ENCODE measurements at regions not wholly inside any gene's neighbourhood (a gene's known extent, or its start where the extent isn't known, plus 50 kb on each side); places are given as distances from the start of the nearest gene placed in this dataset.

DNA sequence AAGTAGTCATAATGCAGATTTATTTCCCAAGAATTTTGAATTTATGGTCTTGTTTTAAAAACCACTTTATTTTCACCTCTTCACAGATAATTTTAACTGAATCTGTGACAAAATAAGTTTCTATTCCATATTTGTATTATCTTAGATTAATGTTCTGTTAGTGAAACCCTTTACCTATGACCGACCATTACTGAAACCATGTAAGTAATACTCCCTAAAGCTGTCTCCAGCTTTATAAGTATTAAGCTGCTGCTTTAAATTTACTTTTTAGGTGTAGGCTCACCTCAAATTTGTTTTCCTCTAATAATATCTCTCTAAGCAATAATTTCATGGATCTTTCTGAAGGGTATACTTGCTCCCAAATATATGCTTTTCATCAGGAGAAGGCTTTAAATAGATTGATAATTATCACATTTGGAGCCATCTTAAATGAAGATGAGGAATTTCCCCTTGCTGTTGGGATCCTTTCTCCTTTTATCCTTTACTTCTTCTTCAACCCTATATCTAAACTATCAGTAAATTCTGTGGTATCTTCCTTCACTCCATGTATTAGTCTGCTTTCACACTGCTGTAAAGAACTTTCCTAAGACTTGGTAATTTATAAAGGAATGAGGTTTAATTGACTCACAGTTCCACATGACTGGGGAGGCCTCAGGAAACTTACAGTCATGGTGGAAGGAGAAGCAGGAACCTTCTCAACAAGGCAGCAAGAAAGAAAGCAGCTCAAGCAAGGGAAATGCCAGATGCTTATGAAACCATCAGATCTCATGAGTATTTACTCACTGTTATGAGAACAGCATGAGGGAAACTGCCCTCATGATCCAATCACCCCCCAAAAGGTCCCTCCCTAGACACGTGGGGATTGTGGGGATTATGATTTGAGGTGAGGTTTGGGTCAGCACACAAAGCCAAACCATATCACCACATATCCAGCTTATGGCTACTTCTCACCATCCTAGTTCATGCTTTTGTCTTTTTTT, 92.3 kb upstream of the P2RY1 start:
- H4K20me1 ChIP-seq (ENCODE audit: insufficient read depth, low read length): no peaks in the 10 kb centered on the region
- no peak for DNase-seq (ENCODE audit: insufficient read length, low spot score, missing footprints)

DNA sequence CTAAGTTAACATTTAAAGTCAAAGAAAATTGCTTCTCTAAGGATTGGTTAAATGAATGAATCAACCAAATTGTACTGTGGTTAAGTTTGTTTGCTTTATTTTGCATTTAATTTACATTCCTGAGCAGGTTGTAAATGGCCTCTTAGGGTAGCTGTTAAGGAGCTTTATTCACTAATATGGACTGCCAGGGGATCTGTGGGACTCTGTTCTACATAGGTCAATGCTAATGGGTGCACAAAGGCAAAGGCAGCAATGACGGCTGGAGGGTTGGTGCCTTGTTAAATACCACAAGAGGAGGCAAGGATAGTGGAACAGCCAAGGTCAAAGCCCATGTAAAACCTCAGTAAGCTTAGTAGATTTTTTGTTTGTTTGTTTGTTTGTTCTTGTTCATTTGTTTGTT, 89.3 kb upstream of the P2RY1 start:
- TF ChIP-seq, protein P1, sequence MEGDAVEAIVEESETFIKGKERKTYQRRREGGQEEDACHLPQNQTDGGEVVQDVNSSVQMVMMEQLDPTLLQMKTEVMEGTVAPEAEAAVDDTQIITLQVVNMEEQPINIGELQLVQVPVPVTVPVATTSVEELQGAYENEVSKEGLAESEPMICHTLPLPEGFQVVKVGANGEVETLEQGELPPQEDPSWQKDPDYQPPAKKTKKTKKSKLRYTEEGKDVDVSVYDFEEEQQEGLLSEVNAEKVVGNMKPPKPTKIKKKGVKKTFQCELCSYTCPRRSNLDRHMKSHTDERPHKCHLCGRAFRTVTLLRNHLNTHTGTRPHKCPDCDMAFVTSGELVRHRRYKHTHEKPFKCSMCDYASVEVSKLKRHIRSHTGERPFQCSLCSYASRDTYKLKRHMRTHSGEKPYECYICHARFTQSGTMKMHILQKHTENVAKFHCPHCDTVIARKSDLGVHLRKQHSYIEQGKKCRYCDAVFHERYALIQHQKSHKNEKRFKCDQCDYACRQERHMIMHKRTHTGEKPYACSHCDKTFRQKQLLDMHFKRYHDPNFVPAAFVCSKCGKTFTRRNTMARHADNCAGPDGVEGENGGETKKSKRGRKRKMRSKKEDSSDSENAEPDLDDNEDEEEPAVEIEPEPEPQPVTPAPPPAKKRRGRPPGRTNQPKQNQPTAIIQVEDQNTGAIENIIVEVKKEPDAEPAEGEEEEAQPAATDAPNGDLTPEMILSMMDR (IDR thresholded peaks at IDR 0.05; ENCODE audit: extremely low read depth, low read depth, low read length): no peak
- H3K79me2 ChIP-seq (ENCODE audit: insufficient read depth, low read length): no peaks in the 10 kb centered on the region
- H3K4me2 ChIP-seq (ENCODE audit: insufficient read depth, low read length): no peak overlapping the region
- no peaks in the 10 kb centered on the region for H3K36me3 ChIP-seq (ENCODE audit: insufficient read depth, low read length)
- H3K9me3 ChIP-seq (ENCODE audit: low read depth, low read length): no peaks in the 10 kb centered on the region
- no peak overlapping the region for H2AFZ ChIP-seq (ENCODE audit: low read length)
- no peak overlapping the region for H3K4me3 ChIP-seq (ENCODE audit: insufficient read depth, low read length)
- no peaks in the 10 kb centered on the region for H3K27me3 ChIP-seq (ENCODE audit: insufficient read depth, low read length)
- no peaks in the 10 kb centered on the region for H3K4me1 ChIP-seq (ENCODE audit: insufficient read depth, low read length)
- no peaks in the 10 kb centered on the region for H4K20me1 ChIP-seq (ENCODE audit: insufficient read depth, low read length)
- no peak for DNase-seq (ENCODE audit: insufficient read length, low spot score, missing footprints)
- no peak overlapping the region for H3K27ac ChIP-seq (ENCODE audit: low read depth, low read length)

More for the DNA sequence above, 92.3 kb upstream of the P2RY1 start:
- Histone ChIP-seq H3K4me2 (ENCODE audit: insufficient read depth, low read length) (no peak overlapping the region), H3K4me3 (ENCODE audit: insufficient read depth, low read length) (no peak overlapping the region), H3K27me3 (ENCODE audit: insufficient read depth, low read length) (no peaks in the 10 kb centered on the region), H2AFZ (ENCODE audit: low read length) (no peak overlapping the region), H3K9me3 (ENCODE audit: low read depth, low read length) (no peaks in the 10 kb centered on the region), H3K79me2 (ENCODE audit: insufficient read depth, low read length) (no peaks in the 10 kb centered on the region), H3K27ac (ENCODE audit: low read depth, low read length) (no peak overlapping the region), H3K4me1 (ENCODE audit: insufficient read depth, low read length) (no peaks in the 10 kb centered on the region), H3K36me3 (ENCODE audit: insufficient read depth, low read length) (no peaks in the 10 kb centered on the region)
- TF ChIP-seq, protein P1 (IDR thresholded peaks at IDR 0.05; ENCODE audit: extremely low read depth, low read depth, low read length): no peak

DNA sequence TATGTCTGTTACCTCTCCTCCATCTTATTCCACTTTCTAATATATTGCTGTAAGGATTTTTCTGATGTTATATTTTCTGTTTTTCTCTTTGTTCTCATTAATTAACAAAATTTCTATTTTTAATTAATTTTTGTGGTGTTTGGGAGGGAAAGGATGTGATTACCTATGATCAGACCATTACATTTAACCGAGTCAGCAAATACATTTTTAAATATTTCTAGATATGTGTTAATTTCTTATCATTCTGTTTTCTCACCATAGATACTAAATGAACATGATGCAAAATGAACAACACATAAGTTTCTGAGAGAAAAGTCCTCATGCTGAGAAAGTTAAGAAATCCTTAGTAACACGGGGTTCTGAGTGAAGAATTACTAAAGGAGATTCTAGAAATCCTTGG, 80.6 kb upstream of the P2RY1 start:
- H3K27me3 ChIP-seq (ENCODE audit: insufficient read depth, low read length): no peaks in the 10 kb centered on the region
- no peaks in the 10 kb centered on the region for H3K79me2 ChIP-seq (ENCODE audit: insufficient read depth, low read length)
- TF ChIP-seq, protein P1 (IDR thresholded peaks at IDR 0.05; ENCODE audit: extremely low read depth, low read depth, low read length): no peak

DNA sequence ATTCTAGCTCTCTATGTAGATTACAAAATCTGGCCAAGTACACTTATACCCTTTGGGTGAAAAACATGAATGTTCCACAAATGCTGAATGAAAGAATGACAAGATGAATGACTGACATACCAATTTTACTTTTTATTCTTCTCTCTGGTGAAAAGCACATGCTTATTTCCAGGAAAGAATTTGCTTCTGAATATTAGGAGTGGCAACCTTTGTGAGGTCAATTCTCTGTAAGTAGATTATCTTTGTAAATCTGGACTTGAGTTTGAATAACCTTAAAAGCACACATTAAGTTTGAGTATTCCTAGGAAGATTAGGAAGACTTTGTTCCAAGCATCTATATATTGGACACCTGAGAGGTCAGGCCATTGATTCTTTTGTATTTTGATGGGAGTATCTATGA, 78.1 kb upstream of the P2RY1 start:
- H3K4me3 ChIP-seq (ENCODE audit: insufficient read depth, low read length): no peak overlapping the region
- no peak overlapping the region for H3K4me2 ChIP-seq (ENCODE audit: insufficient read depth, low read length)
- no peak for DNase-seq (ENCODE audit: insufficient read length, low spot score, missing footprints)
- H3K79me2 ChIP-seq (ENCODE audit: insufficient read depth, low read length): no peaks in the 10 kb centered on the region
- H3K36me3 ChIP-seq (ENCODE audit: insufficient read depth, low read length): no peaks in the 10 kb centered on the region
- H2AFZ ChIP-seq (ENCODE audit: low read length): no peak overlapping the region
- TF ChIP-seq, protein P1 (IDR thresholded peaks at IDR 0.05; ENCODE audit: extremely low read depth, low read depth, low read length): no peak
- H3K27me3 ChIP-seq (ENCODE audit: insufficient read depth, low read length): no peaks in the 10 kb centered on the region
- H3K4me1 ChIP-seq (ENCODE audit: insufficient read depth, low read length): no peaks in the 10 kb centered on the region
- H3K27ac ChIP-seq (ENCODE audit: low read depth, low read length): no peak overlapping the region
- H3K9me3 ChIP-seq (ENCODE audit: low read depth, low read length): no peaks in the 10 kb centered on the region
- no peaks in the 10 kb centered on the region for H4K20me1 ChIP-seq (ENCODE audit: insufficient read depth, low read length)

More for the DNA sequence above, 80.6 kb upstream of the P2RY1 start:
- no peaks in the 10 kb centered on the region for H3K9me3 ChIP-seq (ENCODE audit: low read depth, low read length)
- no peak for DNase-seq (ENCODE audit: insufficient read length, low spot score, missing footprints)
- no peak overlapping the region for H3K4me3 ChIP-seq (ENCODE audit: insufficient read depth, low read length)
- H3K4me1 ChIP-seq (ENCODE audit: insufficient read depth, low read length): no peaks in the 10 kb centered on the region
- no peaks in the 10 kb centered on the region for H3K36me3 ChIP-seq (ENCODE audit: insufficient read depth, low read length)
- no peaks in the 10 kb centered on the region for H4K20me1 ChIP-seq (ENCODE audit: insufficient read depth, low read length)
- H2AFZ ChIP-seq (ENCODE audit: low read length): no peak overlapping the region
- H3K4me2 ChIP-seq (ENCODE audit: insufficient read depth, low read length): no peak overlapping the region
- no peak overlapping the region for H3K27ac ChIP-seq (ENCODE audit: low read depth, low read length)

All from osteoblast (primary cell).